Calu3 (cell line): ENCODE measurements at regions not wholly inside any gene's neighbourhood (a gene's known extent, or its start where the extent isn't known, plus 50 kb on each side); places are given as distances from the start of the nearest gene placed in this dataset.

Experiments used
- BruUV-seq: library from RNA; stranded (reverse); fragments of 400-500 nt; replicated peaks from 2 replicates; lab custom pipeline; 2021; lab: Mats Ljungman, UMichigan
- CTCF ChIA-PET: fragments of 300-600 bp; sonication (Branson Sonifier 250); formaldehyde crosslinking; loops from one replicate; lab custom pipeline; 2022; ENCODE audit warnings: antibody characterized with exemption; lab: Charles Lee
- DNase-seq: peaks from one replicate; pipeline ENCODE4 v3.0.0; 2022
- H3K27ac Mint-ChIP-seq: one replicate; pipeline ENCODE4 v1.8.0; 2022; ENCODE audit warnings: mixed read lengths; ENCODE audit not compliant: unreplicated experiment
- H3K27me3 Mint-ChIP-seq: one replicate; pipeline ENCODE4 v1.8.0; 2022; ENCODE audit warnings: mixed read lengths; ENCODE audit not compliant: unreplicated experiment
- H3K36me3 Mint-ChIP-seq: one replicate; pipeline ENCODE4 v1.8.0; 2022; ENCODE audit warnings: mild to moderate bottlenecking, moderate library complexity, mixed read lengths; ENCODE audit not compliant: insufficient read depth, unreplicated experiment
- H3K4me1 Mint-ChIP-seq: one replicate; pipeline ENCODE4 v1.8.0; 2022; ENCODE audit warnings: mild to moderate bottlenecking, low read depth, mixed read lengths; ENCODE audit not compliant: unreplicated experiment
- H3K4me3 Mint-ChIP-seq: one replicate; pipeline ENCODE4 v1.8.0; 2022; ENCODE audit warnings: mild to moderate bottlenecking, low read depth, moderate library complexity, mixed read lengths; ENCODE audit not compliant: unreplicated experiment
- H3K9me3 Mint-ChIP-seq: one replicate; pipeline ENCODE4 v1.8.0; 2022; ENCODE audit warnings: low read depth, mixed read lengths; ENCODE audit not compliant: unreplicated experiment
- CTCF ChIP-seq: fragments of 200-600 bp; IDR thresholded peaks from one replicate; pipeline ENCODE4 v1.8.0; 2022; ENCODE audit warnings: antibody characterized with exemption; ENCODE audit not compliant: unreplicated experiment
- intact Hi-C: fragments of 100-400 bp; cut with micrococcal nuclease; formaldehyde crosslinking; loops from one replicate; pipeline ENCODE4 v1.10.0; 2022; ENCODE audit not compliant: unreplicated experiment

- no TSS peak for BruUV-seq
- Mint-ChIP-seq H3K9me3 (no peaks in the 10 kb centered on the region), H3K4me1 (peaks cover 9% of the 10 kb centered on the region), H3K27me3 (peaks cover 92% of the 10 kb centered on the region), H3K4me3 (no peak overlapping the region), H3K27ac (no peak overlapping the region), H3K36me3 (peaks cover 5% of the 10 kb centered on the region)
- DNase-seq = no peak
- CTCF ChIA-PET = no interaction called here
- intact Hi-C loops = no loop called here
- no peak for TF ChIP-seq CTCF
Measured at GRCh38 chr6:165817148-165817547, 154.1 kb upstream of the PDE10A start.

GRCh38 chr6:165814679-165815078, 151.6 kb upstream of the PDE10A start:
- CTCF ChIA-PET = no interaction called here
- Mint-ChIP-seq H3K4me3 (no peak overlapping the region), H3K4me1 (peaks cover 9% of the 10 kb centered on the region), H3K9me3 (peaks cover 2% of the 10 kb centered on the region), H3K27ac (no peak overlapping the region), H3K27me3 (peaks cover 93% of the 10 kb centered on the region), H3K36me3 (peaks cover 5% of the 10 kb centered on the region)
- no peak for TF ChIP-seq CTCF
- DNase-seq = no peak
- intact Hi-C loops = no loop called here
- BruUV-seq = no TSS peak

- H3K36me3 Mint-ChIP-seq = no peaks in the 10 kb centered on the region
- no TSS peak for BruUV-seq
- H3K4me1 Mint-ChIP-seq = no peaks in the 10 kb centered on the region
- CTCF ChIA-PET = no interaction called here
- no peak for DNase-seq
- no peak overlapping the region for H3K27ac Mint-ChIP-seq
- intact Hi-C loops = no loop called here
- TF ChIP-seq CTCF = no peak
- H3K27me3 Mint-ChIP-seq = peaks cover 93% of the 10 kb centered on the region
- peaks cover 2% of the 10 kb centered on the region for H3K9me3 Mint-ChIP-seq
- no peak overlapping the region for H3K4me3 Mint-ChIP-seq
Measured at GRCh38 chr6:165811512-165811911, 148.5 kb upstream of the PDE10A start.

GRCh38 chr6:165808021-165808420, 145.0 kb upstream of the PDE10A start:
- no TSS peak for BruUV-seq
- intact Hi-C loops = no loop called here
- TF ChIP-seq CTCF = no peak
- Mint-ChIP-seq H3K27me3 (peaks cover 92% of the 10 kb centered on the region), H3K27ac (no peak overlapping the region), H3K9me3 (peaks cover 6% of the 10 kb centered on the region), H3K4me3 (no peak overlapping the region), H3K4me1 (no peaks in the 10 kb centered on the region), H3K36me3 (no peaks in the 10 kb centered on the region)
- CTCF ChIA-PET = no interaction called here
- no peak for DNase-seq
